Erythroblast (primary cell): ENCODE measurements at regions not wholly inside any gene's neighbourhood (a gene's known extent, or its start where the extent isn't known, plus 50 kb on each side); places are given as distances from the start of the nearest gene placed in this dataset.

Experiments used
- GATA1 ChIP-seq: IDR thresholded peaks from 2 replicates; pipeline ENCODE4 v1.6.1; 2011; ENCODE audit warnings: low read depth, mild to moderate bottlenecking, control low read depth, low read length, moderate library complexity
- POLR2A ChIP-seq: IDR thresholded peaks from 2 replicates; pipeline ENCODE4 v1.6.1; 2011; ENCODE audit warnings: mild to moderate bottlenecking, low read length

- no peak for TF ChIP-seq POLR2A
- TF ChIP-seq GATA1: no peak
These were observed 173.6 kb upstream of the MED14 start for GRCh38 chrX:40908857-40909475.
